Effector memory CD4-positive, alpha-beta T cell (primary cell): ENCODE measurements at regions not wholly inside any gene's neighbourhood (a gene's known extent, or its start where the extent isn't known, plus 50 kb on each side); places are given as distances from the start of the nearest gene placed in this dataset.

Experiments
- DNase-seq, 3 donors: peaks; one replicate each; pipeline ENCODE4 v3.0.0-alpha.2; 2020
- H3K27ac ChIP-seq: 2 replicates; pipeline ENCODE4 v1.7.0; 2013; ENCODE audit warnings: mild to moderate bottlenecking, low read length, moderate library complexity; ENCODE audit not compliant: insufficient read depth, poor library complexity, severe bottlenecking
- H3K27me3 ChIP-seq: replicated peaks from 2 replicates; pipeline ENCODE4 v1.7.0; 2013; ENCODE audit warnings: mild to moderate bottlenecking, low read length; ENCODE audit not compliant: insufficient read depth, control insufficient read depth, poor library complexity, severe bottlenecking
- H3K36me3 ChIP-seq: 2 replicates; pipeline ENCODE4 v1.7.0; 2013; ENCODE audit warnings: mild to moderate bottlenecking, low read length, moderate library complexity; ENCODE audit not compliant: control insufficient read depth, insufficient read depth
- H3K4me1 ChIP-seq: 2 replicates; pipeline ENCODE4 v1.7.0; 2013; ENCODE audit warnings: low read length, mild to moderate bottlenecking; ENCODE audit not compliant: control insufficient read depth, insufficient read depth, poor library complexity, severe bottlenecking
- H3K4me3 ChIP-seq: 2 replicates; pipeline ENCODE4 v1.7.0; 2013; ENCODE audit warnings: low read length, low read depth, mild to moderate bottlenecking; ENCODE audit not compliant: insufficient read depth, poor library complexity, severe bottlenecking
- H3K9me3 ChIP-seq: 2 replicates; pipeline ENCODE4 v1.7.0; 2013; ENCODE audit warnings: mild to moderate bottlenecking, low read length, moderate library complexity; ENCODE audit not compliant: control insufficient read depth

DNA sequence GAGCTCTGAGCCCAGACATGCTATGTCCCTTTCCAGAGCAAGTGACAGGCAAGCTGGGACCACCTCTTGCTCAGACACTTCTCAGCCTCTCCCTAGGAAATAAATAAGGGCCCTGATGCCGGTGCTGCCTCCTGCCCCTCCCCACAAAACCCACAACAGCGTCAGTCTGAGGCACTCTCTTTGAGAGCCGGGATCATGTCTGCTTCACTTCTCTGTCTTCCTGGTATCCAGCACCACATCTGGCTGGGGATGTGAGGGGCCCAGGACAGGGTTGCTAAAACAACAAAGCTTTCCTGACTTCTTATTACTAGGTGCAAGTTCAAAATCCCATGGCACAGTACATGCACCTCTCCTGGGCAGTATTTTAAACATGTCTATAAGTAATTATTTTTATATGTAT lies 103.9 kb upstream of the GLI2 start:
- Histone ChIP-seq H3K27me3 (no peaks in the 10 kb centered on the region), H3K9me3 (no peaks in the 10 kb centered on the region), H3K36me3 (no peaks in the 10 kb centered on the region), H3K4me3 (no peak overlapping the region), H3K4me1 (no peaks in the 10 kb centered on the region), H3K27ac (no peak overlapping the region)
- DNase-seq: no peak

DNA sequence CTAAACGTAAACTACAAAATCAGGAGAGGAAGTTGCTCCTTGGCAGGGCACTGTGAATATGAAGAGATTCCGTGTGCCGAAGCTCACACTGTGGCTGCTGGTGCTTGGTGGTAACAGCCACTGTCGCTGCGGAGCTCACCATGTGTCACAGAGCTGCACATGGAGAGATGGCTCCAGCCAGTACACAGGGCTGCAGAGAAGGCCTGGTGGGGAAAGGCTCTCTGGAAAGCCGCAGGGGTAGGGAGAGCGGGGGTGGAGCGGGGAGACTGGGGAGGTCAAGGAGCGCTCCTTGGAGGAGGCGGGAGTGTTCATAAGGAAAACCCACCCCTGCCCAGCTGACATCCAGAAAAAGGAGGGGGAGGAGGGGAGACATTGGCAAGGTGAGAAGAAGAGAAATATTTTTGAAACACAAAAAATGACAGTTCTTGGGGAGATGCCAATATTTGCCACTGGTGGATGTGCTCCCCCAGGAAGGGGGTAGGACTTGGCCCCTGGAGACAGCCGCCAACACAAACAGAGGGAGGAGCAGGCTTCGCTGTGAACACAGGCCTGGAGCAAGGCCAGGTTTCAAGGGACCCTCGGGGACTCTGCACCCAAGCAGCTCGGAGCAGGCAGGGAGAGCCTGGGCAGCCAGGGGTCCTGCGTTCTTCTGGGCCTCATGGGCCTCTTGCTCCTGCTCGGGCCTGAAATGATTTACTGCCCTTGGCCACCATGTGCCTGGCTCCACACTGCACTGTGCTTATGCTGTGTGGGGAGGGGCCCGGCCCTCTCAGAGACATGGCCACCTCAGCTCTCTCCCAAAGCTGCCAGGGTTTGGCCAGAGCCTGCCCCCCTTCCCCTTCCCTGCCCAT lies 102.6 kb upstream of the GLI2 start:
- H3K4me1 ChIP-seq: no peaks in the 10 kb centered on the region
- no peak overlapping the region for H3K4me3 ChIP-seq
- no peaks in the 10 kb centered on the region for H3K9me3 ChIP-seq
- no peaks in the 10 kb centered on the region for H3K27me3 ChIP-seq
- H3K27ac ChIP-seq: no peak overlapping the region
- H3K36me3 ChIP-seq: no peaks in the 10 kb centered on the region
- no peak for DNase-seq

DNA sequence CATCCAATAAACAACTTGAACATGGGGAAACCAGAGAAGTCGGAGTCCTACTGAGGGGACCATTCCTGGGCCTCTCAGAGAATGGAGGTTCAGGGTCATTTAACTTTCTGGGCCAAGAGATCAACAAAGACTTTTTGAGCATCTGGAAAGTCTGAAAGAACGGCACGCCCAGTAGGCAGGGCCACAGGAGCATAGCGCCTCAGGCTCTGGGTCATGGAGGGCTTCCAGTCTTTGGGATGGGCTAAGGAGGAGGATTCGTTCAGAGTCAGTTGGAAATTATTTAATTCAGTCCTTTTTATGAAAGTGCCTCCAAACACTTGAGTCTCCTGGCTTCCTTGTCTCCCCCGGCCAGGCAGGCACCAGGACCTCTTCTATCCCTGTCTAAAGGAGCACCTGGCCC lies 101.1 kb upstream of the GLI2 start:
- no peak for DNase-seq
- H3K4me1 ChIP-seq: no peaks in the 10 kb centered on the region
- H3K36me3 ChIP-seq: no peaks in the 10 kb centered on the region
- no peaks in the 10 kb centered on the region for H3K27me3 ChIP-seq
- H3K9me3 ChIP-seq: no peaks in the 10 kb centered on the region
- H3K4me3 ChIP-seq: no peak overlapping the region
- no peak overlapping the region for H3K27ac ChIP-seq

DNA sequence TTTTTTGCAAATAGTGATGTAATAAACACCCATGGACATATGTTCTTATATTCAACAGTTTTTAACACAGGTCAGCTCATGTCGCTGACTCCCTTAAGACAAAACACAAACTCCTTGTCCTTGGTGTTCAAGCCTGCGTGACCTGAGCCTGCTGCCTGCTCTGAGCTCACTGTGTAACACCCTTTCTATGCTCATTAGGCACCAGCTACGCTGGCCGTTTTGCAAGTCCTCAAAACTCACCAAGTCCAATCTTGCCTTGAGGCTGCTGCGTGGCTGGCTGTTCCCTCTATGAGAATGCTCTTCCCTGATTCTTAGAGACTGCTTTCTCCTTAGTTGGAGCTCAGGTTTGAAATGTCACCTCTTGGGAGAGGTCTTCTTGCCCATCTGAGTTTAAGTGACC lies 100.5 kb upstream of the GLI2 start:
- H3K4me3 ChIP-seq: no peak overlapping the region
- H3K4me1 ChIP-seq: no peaks in the 10 kb centered on the region
- H3K27ac ChIP-seq: no peak overlapping the region
- no peaks in the 10 kb centered on the region for H3K27me3 ChIP-seq
- H3K9me3 ChIP-seq: no peaks in the 10 kb centered on the region
- H3K36me3 ChIP-seq: no peaks in the 10 kb centered on the region
- no peak for DNase-seq

DNA sequence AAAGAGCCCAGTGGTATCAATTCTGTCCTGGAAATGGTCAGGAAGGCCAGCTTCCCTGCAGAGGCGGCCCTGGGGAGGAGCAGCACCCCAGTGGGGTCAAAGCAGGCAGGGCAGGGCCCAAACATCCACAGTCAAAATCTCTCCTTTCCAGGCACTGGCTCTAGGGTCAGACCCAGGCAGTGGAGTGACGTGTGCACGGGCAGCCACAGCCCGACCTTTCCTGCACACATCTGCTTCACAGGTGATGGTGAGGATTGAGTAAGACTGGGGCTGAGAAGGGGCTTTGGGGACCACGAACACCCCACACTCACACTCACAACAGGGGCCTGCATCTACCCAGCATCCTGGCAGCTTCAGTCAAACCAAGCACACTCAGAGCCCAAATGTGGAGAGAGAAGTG lies 97.8 kb upstream of the GLI2 start:
- Histone ChIP-seq H3K27me3 (no peaks in the 10 kb centered on the region), H3K27ac (no peak overlapping the region), H3K9me3 (no peaks in the 10 kb centered on the region), H3K4me3 (no peak overlapping the region), H3K4me1 (no peaks in the 10 kb centered on the region), H3K36me3 (no peaks in the 10 kb centered on the region)
- no peak for DNase-seq

DNA sequence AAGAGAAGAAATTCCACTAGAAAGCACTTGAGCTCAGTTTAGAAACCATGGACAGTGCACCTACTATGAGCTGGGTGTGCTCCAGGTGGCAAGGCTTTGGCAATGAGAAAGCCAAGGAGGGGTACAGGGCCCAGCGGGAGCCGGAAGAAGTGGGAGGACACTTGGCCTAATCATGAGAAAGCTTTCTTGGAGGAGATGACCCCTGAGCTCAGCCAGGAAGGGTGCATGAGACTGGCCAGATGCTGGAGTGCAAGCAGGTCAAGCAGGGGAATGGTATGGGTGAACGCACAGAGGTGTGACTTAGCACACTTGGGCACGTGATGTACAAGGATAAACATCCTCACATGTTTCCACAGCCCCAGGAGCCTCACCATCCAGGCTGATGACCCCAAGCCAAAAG lies 97.2 kb upstream of the GLI2 start:
- H3K27me3 ChIP-seq: no peaks in the 10 kb centered on the region
- H3K27ac ChIP-seq: no peak overlapping the region
- DNase-seq: no peak
- no peak overlapping the region for H3K4me3 ChIP-seq
- H3K9me3 ChIP-seq: no peaks in the 10 kb centered on the region
- no peaks in the 10 kb centered on the region for H3K36me3 ChIP-seq
- no peaks in the 10 kb centered on the region for H3K4me1 ChIP-seq

DNA sequence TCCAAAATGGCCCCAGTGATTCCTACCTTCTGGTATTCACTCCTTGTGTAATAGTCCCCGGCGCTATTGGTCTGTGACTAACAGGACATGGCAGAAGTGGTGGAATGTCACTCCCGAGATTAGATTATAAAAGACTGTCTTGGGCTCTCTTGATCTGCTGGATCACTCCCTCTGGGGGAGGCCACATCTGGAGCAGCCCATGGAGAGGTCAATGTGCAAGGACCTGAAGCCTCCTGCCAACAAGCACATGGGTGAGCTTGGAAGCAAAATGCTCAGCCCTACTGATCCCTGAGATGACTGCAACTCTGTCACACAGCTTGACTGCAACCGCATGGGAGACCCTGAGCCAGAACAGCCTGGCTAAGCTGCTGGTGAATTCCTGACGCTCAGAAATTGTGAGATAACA lies 94.3 kb upstream of the GLI2 start:
- no peaks in the 10 kb centered on the region for H3K9me3 ChIP-seq
- no peak overlapping the region for H3K4me3 ChIP-seq
- DNase-seq: no peak
- H3K36me3 ChIP-seq: no peaks in the 10 kb centered on the region
- no peaks in the 10 kb centered on the region for H3K4me1 ChIP-seq
- no peak overlapping the region for H3K27ac ChIP-seq
- H3K27me3 ChIP-seq: no peaks in the 10 kb centered on the region

DNA sequence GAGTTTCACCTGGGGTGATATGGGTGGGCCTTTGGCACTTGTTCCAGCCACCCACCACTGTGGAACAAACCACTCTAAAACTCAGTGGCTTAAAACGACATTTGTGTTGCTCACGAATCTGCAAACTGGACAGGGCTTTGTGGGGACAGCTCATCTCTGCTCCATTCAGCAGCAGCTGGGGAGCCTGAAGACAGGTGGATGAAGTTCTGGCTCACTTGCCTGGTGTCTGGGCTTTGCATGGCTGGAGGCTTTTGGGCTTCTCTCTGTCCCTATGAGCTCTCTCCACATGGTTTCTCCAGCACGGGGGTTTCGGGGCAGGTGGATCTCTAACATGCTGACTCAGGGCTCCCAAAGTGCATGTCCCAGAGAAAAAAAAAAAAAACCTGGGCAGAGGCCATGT lies 93.0 kb upstream of the GLI2 start:
- Histone ChIP-seq H3K27ac (no peak overlapping the region), H3K4me3 (no peak overlapping the region), H3K9me3 (no peaks in the 10 kb centered on the region), H3K36me3 (no peaks in the 10 kb centered on the region), H3K27me3 (no peaks in the 10 kb centered on the region), H3K4me1 (no peaks in the 10 kb centered on the region)
- DNase-seq: no peak

DNA sequence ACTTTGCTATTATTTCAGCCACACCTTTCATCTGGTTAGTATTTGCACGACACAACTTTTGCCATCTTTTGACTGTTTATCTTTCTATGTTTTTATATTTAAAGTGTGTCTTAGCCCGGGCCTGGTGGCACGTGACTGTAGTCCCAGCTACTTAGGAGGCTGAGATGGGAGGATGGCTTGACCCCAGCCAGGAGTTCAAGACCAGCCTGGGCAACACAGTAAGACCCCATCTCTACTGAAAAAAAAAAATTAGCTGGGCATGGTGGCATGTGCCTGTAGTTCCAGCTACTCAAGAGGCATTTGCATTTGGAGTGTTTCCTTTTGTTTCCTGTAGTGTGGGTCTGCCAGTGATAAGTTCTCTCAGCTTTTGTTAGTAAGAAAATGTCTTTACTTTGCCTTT lies 88.7 kb upstream of the GLI2 start:
- Histone ChIP-seq H3K4me3 (no peak overlapping the region), H3K27me3 (no peaks in the 10 kb centered on the region), H3K9me3 (no peaks in the 10 kb centered on the region), H3K4me1 (no peaks in the 10 kb centered on the region), H3K27ac (no peak overlapping the region), H3K36me3 (no peaks in the 10 kb centered on the region)
- no peak for DNase-seq

DNA sequence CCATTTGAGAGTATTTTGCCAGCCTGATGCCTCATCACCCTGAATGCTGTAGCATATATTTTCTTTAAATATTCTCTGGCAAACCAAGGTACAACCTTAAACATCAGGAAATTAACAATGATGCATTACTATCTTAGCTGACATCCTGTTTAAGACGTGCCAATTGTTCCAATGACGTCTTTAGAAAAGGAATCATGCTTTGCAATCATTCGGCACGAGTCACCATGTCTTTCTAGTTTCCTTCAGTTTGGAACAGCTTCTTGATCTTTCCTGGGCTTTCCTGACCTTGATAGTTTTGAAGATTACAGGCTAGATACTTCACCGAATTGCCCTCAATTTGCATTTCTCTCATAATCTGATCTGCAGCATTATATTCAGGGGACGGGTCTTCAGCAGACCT lies 88.2 kb upstream of the GLI2 start:
- DNase-seq: no peak
- H3K9me3 ChIP-seq: no peaks in the 10 kb centered on the region
- H3K27me3 ChIP-seq: no peaks in the 10 kb centered on the region
- no peaks in the 10 kb centered on the region for H3K4me1 ChIP-seq
- no peak overlapping the region for H3K4me3 ChIP-seq
- H3K36me3 ChIP-seq: no peaks in the 10 kb centered on the region
- no peak overlapping the region for H3K27ac ChIP-seq
